ENCODE measurements at regions not wholly inside any gene's neighbourhood (a gene's known extent, or its start where the extent isn't known, plus 50 kb on each side); places are given as distances from the start of the nearest gene placed in this dataset.

DNA sequence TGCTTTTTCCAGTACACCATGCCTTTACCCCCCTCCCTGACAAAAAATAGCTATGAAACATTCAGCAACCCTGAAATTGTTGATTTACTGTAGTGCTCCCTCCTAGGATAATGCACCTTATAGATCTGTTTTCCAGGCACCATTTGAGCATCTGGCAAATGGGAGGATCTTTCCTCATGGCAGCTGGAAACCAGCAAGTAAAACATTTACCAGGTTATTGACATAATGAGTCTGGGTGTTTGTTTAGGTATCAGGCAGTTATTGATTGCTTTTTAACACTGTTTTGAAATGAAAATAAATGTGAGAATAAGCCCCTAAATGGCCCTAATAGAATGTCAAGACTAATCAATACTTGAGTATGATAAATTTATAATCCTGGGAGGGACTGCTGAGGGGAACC, 57.3 kb upstream of the KLF4 start:
- Mint-ChIP-seq H3K27me3 (ENCODE audit: low read depth, unreplicated experiment) (peaks cover 6% of the 10 kb centered on the region), H3K27ac (ENCODE audit: unreplicated experiment) (no peak overlapping the region), H3K4me3 (ENCODE audit: unreplicated experiment) (no peak overlapping the region), H3K9me3 (ENCODE audit: unreplicated experiment) (peaks cover 2% of the 10 kb centered on the region), H3K36me3 (ENCODE audit: low read depth, unreplicated experiment) (no peaks in the 10 kb centered on the region), H3K4me1 (ENCODE audit: low read depth, unreplicated experiment) (peaks cover 10% of the 10 kb centered on the region)
- no peak overlapping the region for H3K4me3 ChIP-seq (ENCODE audit: insufficient read depth, low read depth, low read length)
- no peaks in the 10 kb centered on the region for H4K20me1 ChIP-seq (ENCODE audit: insufficient read depth, low read length)
- H3K27ac ChIP-seq (ENCODE audit: low read depth, low read length) = no peak overlapping the region
- no peaks in the 10 kb centered on the region for H3K27me3 ChIP-seq (ENCODE audit: insufficient read depth, low read length)
- FAIRE-seq (no peak), DNase-seq (ENCODE audit: low read depth) (no peak)
- H3K79me2 ChIP-seq (ENCODE audit: insufficient read depth, low read length) = no peaks in the 10 kb centered on the region
- no peaks in the 10 kb centered on the region for H3K36me3 ChIP-seq (ENCODE audit: insufficient read depth, low read length)
- H3K4me1 ChIP-seq (ENCODE audit: insufficient read depth, low read length) = peaks cover 16% of the 10 kb centered on the region
- no peak overlapping the region for H2AFZ ChIP-seq (ENCODE audit: low read depth, low read length)
- H3K4me2 ChIP-seq (ENCODE audit: low read length) = no peak overlapping the region
- no peaks in the 10 kb centered on the region for H3K9me3 ChIP-seq (ENCODE audit: insufficient read depth, low read depth, low read length)
- no peak overlapping the region for H3K9ac ChIP-seq (ENCODE audit: low read length)
- TF ChIP-seq EZH2 (IDR thresholded peaks at IDR 0.05; ENCODE audit: insufficient read depth, low read length) (no peak), CTCF (IDR thresholded peaks at IDR 0.05; ENCODE audit: insufficient read depth, low read depth, low read length) (no peak)

GRCh38 chr9:107545036-107545435, 55.5 kb upstream of the KLF4 start:
- H3K27ac Mint-ChIP-seq (ENCODE audit: unreplicated experiment) = no peak overlapping the region
- DNase-seq (ENCODE audit: low read depth) (no peak), FAIRE-seq (no peak)

More at GRCh38 chr9:107545036-107545435, 55.5 kb upstream of the KLF4 start:
- no peak overlapping the region for H3K4me2 ChIP-seq (ENCODE audit: low read length)
- H3K9me3 ChIP-seq (ENCODE audit: insufficient read depth, low read depth, low read length) = no peaks in the 10 kb centered on the region
- H3K9ac ChIP-seq (ENCODE audit: low read length) = no peak overlapping the region
- H3K27me3 Mint-ChIP-seq (ENCODE audit: low read depth, unreplicated experiment) = peaks cover 6% of the 10 kb centered on the region
- H3K27me3 ChIP-seq (ENCODE audit: insufficient read depth, low read length) = no peaks in the 10 kb centered on the region
- H3K36me3 ChIP-seq (ENCODE audit: insufficient read depth, low read length) = no peaks in the 10 kb centered on the region
- H3K4me1 Mint-ChIP-seq (ENCODE audit: low read depth, unreplicated experiment) = peaks cover 10% of the 10 kb centered on the region
- H3K79me2 ChIP-seq (ENCODE audit: insufficient read depth, low read length) = no peaks in the 10 kb centered on the region
- peaks cover 2% of the 10 kb centered on the region for H3K9me3 Mint-ChIP-seq (ENCODE audit: unreplicated experiment)
- no peak overlapping the region for H3K4me3 ChIP-seq (ENCODE audit: insufficient read depth, low read depth, low read length)
- TF ChIP-seq EZH2 (IDR thresholded peaks at IDR 0.05; ENCODE audit: insufficient read depth, low read length) (no peak), CTCF (IDR thresholded peaks at IDR 0.05; ENCODE audit: insufficient read depth, low read depth, low read length) (no peak)
- H3K27ac ChIP-seq (ENCODE audit: low read depth, low read length) = no peak overlapping the region
- H3K4me3 Mint-ChIP-seq (ENCODE audit: unreplicated experiment) = no peak overlapping the region
- peaks cover 16% of the 10 kb centered on the region for H3K4me1 ChIP-seq (ENCODE audit: insufficient read depth, low read length)
- H2AFZ ChIP-seq (ENCODE audit: low read depth, low read length) = no peak overlapping the region
- H3K36me3 Mint-ChIP-seq (ENCODE audit: low read depth, unreplicated experiment) = no peaks in the 10 kb centered on the region
- no peaks in the 10 kb centered on the region for H4K20me1 ChIP-seq (ENCODE audit: insufficient read depth, low read length)

Measured in astrocyte (in vitro differentiated cells and primary cell).